LoVo (cell line): ENCODE measurements at regions not wholly inside any gene's neighbourhood (a gene's known extent, or its start where the extent isn't known, plus 50 kb on each side); places are given as distances from the start of the nearest gene placed in this dataset.

ENCODE experiments used
- DNase-seq: peaks from one replicate; pipeline ENCODE4 v3.0.0-alpha.2; 2016; ENCODE audit warnings: low spot score

- no peak for DNase-seq
Measured at GRCh38 chr13:108435393-108436149, 166.1 kb downstream of the TNFSF13B start.

- DNase-seq: no peak
Measured at GRCh38 chr13:108437496-108437895, 168.0 kb downstream of the TNFSF13B start.

GRCh38 chr13:108439556-108439955 lies 170.0 kb downstream of the TNFSF13B start:
- no peak for DNase-seq

GRCh38 chr13:108444448-108444847 lies 174.9 kb downstream of the TNFSF13B start:
- no peak for DNase-seq

GRCh38 chr13:108448891-108449290 lies 179.4 kb downstream of the TNFSF13B start:
- DNase-seq: no peak

GRCh38 chr13:108451121-108451520 lies 178.3 kb upstream of the MYO16 start:
- DNase-seq: no peak

- DNase-seq: no peak
Measured at GRCh38 chr13:108455320-108455719, 174.1 kb upstream of the MYO16 start.

GRCh38 chr13:108460043-108460442 lies 169.4 kb upstream of the MYO16 start:
- DNase-seq: no peak

- DNase-seq: no peak
Measured at GRCh38 chr13:108460746-108461145, 168.7 kb upstream of the MYO16 start.

GRCh38 chr13:108463340-108463739 lies 166.1 kb upstream of the MYO16 start:
- DNase-seq: no peak

GRCh38 chr13:108470921-108471320 lies 158.5 kb upstream of the MYO16 start:
- no peak for DNase-seq

GRCh38 chr13:108475181-108475580 lies 154.2 kb upstream of the MYO16 start:
- no peak for DNase-seq

GRCh38 chr13:108477376-108477775 lies 152.0 kb upstream of the MYO16 start:
- no peak for DNase-seq

- DNase-seq: no peak
Measured at GRCh38 chr13:108478179-108478578, 151.2 kb upstream of the MYO16 start.

GRCh38 chr13:108483981-108484380 lies 145.4 kb upstream of the MYO16 start:
- no peak for DNase-seq

- no peak for DNase-seq
Measured at GRCh38 chr13:108486096-108486495, 143.3 kb upstream of the MYO16 start.

- DNase-seq: no peak
Measured at GRCh38 chr13:108494991-108495645, 134.3 kb upstream of the MYO16 start.

- DNase-seq: no peak
Measured at GRCh38 chr13:108495646-108496361, 133.6 kb upstream of the MYO16 start.

- DNase-seq: no peak
Measured at GRCh38 chr13:108496362-108497210, 132.8 kb upstream of the MYO16 start.

- DNase-seq: no peak
Measured at GRCh38 chr13:108500711-108501110, 128.7 kb upstream of the MYO16 start.

- DNase-seq: peak; percentile 1
Measured at GRCh38 chr13:108508263-108508662, 121.1 kb upstream of the MYO16 start.

GRCh38 chr13:108525827-108526226 lies 103.6 kb upstream of the MYO16 start:
- DNase-seq: no peak
